ENCODE measurements at regions not wholly inside any gene's neighbourhood (a gene's known extent, or its start where the extent isn't known, plus 50 kb on each side); places are given as distances from the start of the nearest gene placed in this dataset.
"Not testable (repeated sequence)": the region's sequence is repeated elsewhere in the genome, so short reads cannot be mapped to it uniquely, and the experiment has no call there.

DNA sequence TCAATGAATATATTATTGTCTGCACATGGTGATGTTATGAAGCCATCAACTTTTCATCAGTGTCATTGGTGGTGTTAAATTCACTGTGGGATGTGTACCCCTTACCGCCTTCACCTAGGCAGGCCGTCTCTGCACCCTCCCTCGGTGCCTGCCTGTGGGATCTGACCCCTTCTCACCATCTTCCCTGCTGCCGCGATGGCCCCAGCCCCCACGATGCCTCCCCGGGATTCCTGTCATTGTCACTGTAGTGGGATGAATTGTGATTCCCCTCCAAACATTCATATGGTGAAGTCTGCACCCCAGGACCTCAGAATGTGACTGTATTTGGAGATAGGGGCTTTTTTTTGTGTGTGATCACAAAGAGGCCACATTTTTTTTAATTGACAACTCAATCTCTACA is 198.3 kb upstream of the HS6ST1 start:
- FAIRE-seq (no peak), DNase-seq (ENCODE audit: low spot score) (no peak), ATAC-seq (no peak)
- Histone ChIP-seq H3K9me3 (ENCODE audit: low read length) (no peaks in the 10 kb centered on the region), H3K4me1 (ENCODE audit: insufficient read depth, low read length) (no peaks in the 10 kb centered on the region), H3K4me2 (ENCODE audit: low read depth, low read length) (no peak overlapping the region), H4K20me1 (ENCODE audit: insufficient read depth, low read length) (no peaks in the 10 kb centered on the region; the same call in 1 of the 2 replicates), H3K27ac (ENCODE audit: extremely low read length, insufficient read depth, low read length) (no peak overlapping the region), H3K9ac (ENCODE audit: insufficient read depth, low read depth, low read length) (no peak overlapping the region), H3K27me3 (ENCODE audit: control insufficient read depth in 1 of 2, insufficient read depth in 2 of 2, low read length in 2 of 2) (peaks cover 2 to 39% of the 10 kb centered on the region in 2 experiments; a peak in 4 of 5 replicates), H3K79me2 (ENCODE audit: insufficient read depth, low read length) (no peaks in the 10 kb centered on the region), H2AFZ (ENCODE audit: low read length) (no peak overlapping the region), H3K4me3 (replicated peaks in 1 of 3; ENCODE audit: insufficient read depth in 1 of 3, low read depth in 2 of 3, low read length in 3 of 3) (no peak overlapping the region), H3K36me3 (replicated peaks in 1 of 2; ENCODE audit: control insufficient read depth in 1 of 2, insufficient read depth in 2 of 2, low read length in 2 of 2) (no peaks in the 10 kb centered on the region)
- ChIA-PET POLR2A (no interaction called here), CTCF (ENCODE audit: low intra/inter-chr PET ratio, low total read pairs) (no interaction called here)
- in situ Hi-C loops (cut with HindIII; ENCODE audit: extremely low pct_ligation_motif_present, low pct_unique_long_range_greater_than_20kb) (no loop called here), intact Hi-C loops (cut with micrococcal nuclease; ENCODE audit: unreplicated experiment) (no loop called here)
- BruUV-seq (replicated peaks): no TSS peak
- 45% methylated on average over 7 of the region's 7 CpGs for WGBS (ENCODE audit: low lambda C conversion rate)
- no peak for TF ChIP-seq ONECUT2 (CRISPR knock-in tag; IDR thresholded peaks at IDR 0.05)
- no peak for TF ChIP-seq HDAC1 (CRISPR knock-in tag; IDR thresholded peaks at IDR 0.05)
- TF ChIP-seq ZNF766 (CRISPR knock-in tag; IDR thresholded peaks at IDR 0.05; ENCODE audit: borderline replicate concordance): no peak
- TF ChIP-seq MTA1 (CRISPR knock-in tag; IDR thresholded peaks at IDR 0.05; ENCODE audit: borderline replicate concordance): no peak
- TF ChIP-seq MIXL1 (CRISPR knock-in tag; IDR thresholded peaks at IDR 0.05): no peak
- no peak for TF ChIP-seq NRL (CRISPR knock-in tag; IDR thresholded peaks at IDR 0.05; ENCODE audit: borderline replicate concordance)
- TF ChIP-seq ATRX (CRISPR knock-in tag; IDR thresholded peaks at IDR 0.05; ENCODE audit: borderline replicate concordance): no peak

DNA sequence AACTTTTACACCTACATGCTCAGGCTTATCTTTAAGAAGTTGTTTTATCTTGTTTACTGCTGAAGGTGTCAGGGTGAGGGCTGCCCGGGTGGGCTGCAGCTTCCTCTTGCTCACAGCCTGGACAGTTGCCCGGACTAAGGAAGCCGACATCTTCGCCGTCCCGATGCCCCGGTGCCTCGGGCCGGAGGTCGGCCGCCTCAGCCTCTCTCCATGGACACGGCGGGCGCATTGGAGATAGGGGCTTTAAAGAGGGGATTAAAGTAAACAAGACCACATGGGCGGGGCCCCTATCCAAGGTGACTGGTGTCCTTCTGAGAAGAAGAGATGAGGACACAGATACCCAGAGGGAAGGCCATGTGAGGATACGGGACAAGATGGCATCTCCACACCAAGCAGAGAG is 200.4 kb upstream of the HS6ST1 start:
- CTCF ChIA-PET (ENCODE audit: low intra/inter-chr PET ratio, low total read pairs); H4K20me1 ChIP-seq (ENCODE audit: insufficient read depth, low read length); H3K4me1 ChIP-seq (ENCODE audit: insufficient read depth, low read length); POLR2A ChIA-PET; in situ Hi-C loops (cut with HindIII; ENCODE audit: extremely low pct_ligation_motif_present, low pct_unique_long_range_greater_than_20kb); intact Hi-C loops (cut with micrococcal nuclease; ENCODE audit: unreplicated experiment); H3K9me3 ChIP-seq (ENCODE audit: low read length); H2AFZ ChIP-seq (ENCODE audit: low read length); FAIRE-seq; ATAC-seq; H3K79me2 ChIP-seq (ENCODE audit: insufficient read depth, low read length); H3K36me3 ChIP-seq (replicated peaks in 1 of 2; ENCODE audit: control insufficient read depth in 1 of 2, insufficient read depth in 2 of 2, low read length in 2 of 2); H3K27ac ChIP-seq (ENCODE audit: extremely low read length, insufficient read depth, low read length); H3K4me2 ChIP-seq (ENCODE audit: low read depth, low read length); H3K4me3 ChIP-seq (replicated peaks in 1 of 3; ENCODE audit: insufficient read depth in 1 of 3, low read depth in 2 of 3, low read length in 3 of 3); H3K9ac ChIP-seq (ENCODE audit: insufficient read depth, low read depth, low read length); BruUV-seq (replicated peaks); DNase-seq (ENCODE audit: low spot score): not testable (repeated sequence)
- H3K27me3 ChIP-seq (ENCODE audit: control insufficient read depth in 1 of 2, insufficient read depth in 2 of 2, low read length in 2 of 2): peaks cover 2 to 30% of the 10 kb centered on the region in 2 experiments; a peak in 4 of 5 replicates
- 65% methylated on average over 16 of the region's 16 CpGs for WGBS (ENCODE audit: low lambda C conversion rate)
